ENCODE measurements at regions not wholly inside any gene's neighbourhood (a gene's known extent, or its start where the extent isn't known, plus 50 kb on each side); places are given as distances from the start of the nearest gene placed in this dataset.

GRCh38 chr3:10555263-10555662 lies 49.9 kb upstream of the ATP2B2 start:
- intact Hi-C loops (cut with micrococcal nuclease) (no loop called here), dilution Hi-C loops (cut with MboI; ENCODE audit: extremely low pct_ligation_motif_present, low sequenced_read_pairs) (no loop called here)
- DNase-seq (ENCODE audit: low read depth, low spot score) (no peak), FAIRE-seq (no peak)
- ChIA-PET POLR2A (no interaction called here), CTCF (no interaction called here)
- no peak overlapping the region for H3K9ac ChIP-seq (replicated peaks; ENCODE audit: extremely low read depth, insufficient read depth, low read length)
- no peak for TF ChIP-seq POLR2A (IDR thresholded peaks at IDR 0.05; ENCODE audit: low read depth, low read length)
- H3K27ac ChIP-seq (ENCODE audit: insufficient read depth, low read depth, low read length) = no peak overlapping the region
- H3K79me2 ChIP-seq (ENCODE audit: control insufficient read depth, insufficient read depth, low read length) = no peaks in the 10 kb centered on the region
- no peaks in the 10 kb centered on the region for H4K20me1 ChIP-seq (replicated peaks; ENCODE audit: control insufficient read depth, extremely low read depth, insufficient read depth, low read length)
- H2AFZ ChIP-seq (ENCODE audit: low read depth, low read length) = no peak overlapping the region
- no peak overlapping the region for H3K4me2 ChIP-seq (ENCODE audit: insufficient read depth, low read length)
- no peaks in the 10 kb centered on the region for H3K9me1 ChIP-seq (replicated peaks; ENCODE audit: control insufficient read depth, extremely low read depth, insufficient read depth, low read length)
- H3K4me1 ChIP-seq (ENCODE audit: control insufficient read depth, extremely low read depth, insufficient read depth, low read length) = no peaks in the 10 kb centered on the region
- no TSS peak for BruUV-seq (replicated peaks)
- H3K36me3 ChIP-seq (ENCODE audit: control insufficient read depth in 2 of 2, extremely low read depth in 1 of 2, insufficient read depth in 2 of 2, low read length in 2 of 2) = no peaks in the 10 kb centered on the region
- H3K27me3 ChIP-seq (ENCODE audit: control insufficient read depth in 2 of 2, insufficient read depth in 2 of 2, low read length in 2 of 2) = no peaks in the 10 kb centered on the region
- H3K4me3 ChIP-seq (replicated peaks in 1 of 3; ENCODE audit: insufficient read depth in 1 of 3, low read depth in 1 of 3, low read length in 3 of 3) = no peak overlapping the region
- no peaks in the 10 kb centered on the region for H3K9me3 ChIP-seq (replicated peaks; ENCODE audit: control insufficient read depth, insufficient read depth, low read length)

DNA sequence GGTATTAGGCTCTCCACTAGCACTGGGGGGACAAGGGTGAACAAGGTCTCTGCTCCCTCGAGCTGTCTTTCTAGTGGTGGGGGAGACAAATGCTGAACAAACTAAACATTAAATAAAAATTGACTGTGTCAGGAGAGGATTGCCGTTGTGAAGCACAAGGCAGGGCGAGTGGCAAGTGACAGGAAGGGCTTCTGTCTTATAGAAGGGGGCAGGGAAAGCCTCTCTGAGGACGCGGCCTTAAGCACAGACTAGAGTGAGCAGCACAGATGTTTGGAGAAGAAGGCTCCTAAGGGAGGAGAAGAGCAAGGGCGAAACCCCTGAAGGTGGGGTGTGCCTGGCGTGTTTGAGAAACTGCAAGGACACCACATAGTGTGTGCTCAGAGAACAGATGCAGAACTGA lies 50.9 kb upstream of the ATP2B2 start:
- no peaks in the 10 kb centered on the region for H4K20me1 ChIP-seq (replicated peaks; ENCODE audit: control insufficient read depth, extremely low read depth, insufficient read depth, low read length)
- FAIRE-seq (no peak), DNase-seq (ENCODE audit: low read depth, low spot score) (no peak)
- CTCF ChIA-PET = no interaction called here
- TF ChIP-seq MYC (IDR thresholded peaks at IDR 0.05; ENCODE audit: low read depth, low read length) (no peak), CTCF (IDR thresholded peaks at IDR 0.05; ENCODE audit: extremely low read depth in 1 of 2, insufficient read depth in 1 of 2, low read depth in 1 of 2, low read length in 2 of 2) (no peak), FOS (IDR thresholded peaks at IDR 0.05; ENCODE audit: borderline replicate concordance, insufficient read depth, low read length) (no peak), POLR2A (IDR thresholded peaks at IDR 0.05; ENCODE audit: low read depth, low read length) (no peak), EZH2 (IDR thresholded peaks at IDR 0.05; ENCODE audit: borderline replicate concordance, low read depth, low read length, severe bottlenecking) (no peak), POLR2AphosphoS5 (IDR thresholded peaks at IDR 0.05; ENCODE audit: insufficient read depth, low read depth, low read length) (no peak), MAX (IDR thresholded peaks at IDR 0.05; ENCODE audit: insufficient read depth, insufficient read length) (no peak), JUN (IDR thresholded peaks at IDR 0.05; ENCODE audit: borderline replicate concordance, insufficient read depth, insufficient read length, low read depth) (no peak), GATA2 (IDR thresholded peaks at IDR 0.05; ENCODE audit: insufficient read depth, insufficient read length, low read depth, low read length) (no peak)
- H3K36me3 ChIP-seq (ENCODE audit: control insufficient read depth in 2 of 2, extremely low read depth in 1 of 2, insufficient read depth in 2 of 2, low read length in 2 of 2) = no peaks in the 10 kb centered on the region
- no peak overlapping the region for H3K4me3 ChIP-seq (replicated peaks in 1 of 3; ENCODE audit: insufficient read depth in 1 of 3, low read depth in 1 of 3, low read length in 3 of 3)
- no peak overlapping the region for H3K9ac ChIP-seq (replicated peaks; ENCODE audit: extremely low read depth, insufficient read depth, low read length)
- no peaks in the 10 kb centered on the region for H3K9me3 ChIP-seq (replicated peaks; ENCODE audit: control insufficient read depth, insufficient read depth, low read length)
- dilution Hi-C loops (cut with MboI; ENCODE audit: extremely low pct_ligation_motif_present, low sequenced_read_pairs) = no loop called here
- H3K79me2 ChIP-seq (ENCODE audit: control insufficient read depth, insufficient read depth, low read length) = no peaks in the 10 kb centered on the region
- no peaks in the 10 kb centered on the region for H3K27me3 ChIP-seq (ENCODE audit: control insufficient read depth in 2 of 2, insufficient read depth in 2 of 2, low read length in 2 of 2)
- POLR2A ChIA-PET = no interaction called here
- no peaks in the 10 kb centered on the region for H3K9me1 ChIP-seq (replicated peaks; ENCODE audit: control insufficient read depth, extremely low read depth, insufficient read depth, low read length)
- no peak overlapping the region for H3K27ac ChIP-seq (ENCODE audit: insufficient read depth, low read depth, low read length)
- no peak overlapping the region for H3K4me2 ChIP-seq (ENCODE audit: insufficient read depth, low read length)
- H2AFZ ChIP-seq (ENCODE audit: low read depth, low read length) = no peak overlapping the region
- no TSS peak for BruUV-seq (replicated peaks)
- intact Hi-C loops (cut with micrococcal nuclease) = no loop called here
- no peaks in the 10 kb centered on the region for H3K4me1 ChIP-seq (ENCODE audit: control insufficient read depth, extremely low read depth, insufficient read depth, low read length)
